ENCODE measurements at regions not wholly inside any gene's neighbourhood (a gene's known extent, or its start where the extent isn't known, plus 50 kb on each side); places are given as distances from the start of the nearest gene placed in this dataset.

DNA sequence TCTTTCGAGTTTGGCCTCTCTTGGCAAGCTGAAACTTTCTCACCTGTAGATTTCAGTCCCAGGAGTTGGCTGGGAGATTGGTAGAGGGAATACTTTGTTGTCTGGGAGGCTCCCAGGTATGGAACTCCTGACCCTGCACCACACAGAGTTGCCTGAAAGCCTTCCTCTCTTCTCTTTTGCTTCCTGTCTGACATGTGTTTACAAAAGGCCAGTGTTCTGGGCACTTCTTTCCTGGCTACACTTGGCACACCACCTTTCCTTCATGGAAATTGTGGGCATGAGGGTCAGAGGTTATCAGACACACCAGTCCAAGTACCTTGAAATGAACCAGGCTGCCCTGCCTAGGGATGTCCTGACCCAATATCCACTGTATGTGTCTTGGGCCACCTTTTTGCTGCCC, 123.7 kb downstream of the ABHD5 start:
- Histone ChIP-seq H3K4me1 (ENCODE audit: control insufficient read depth, insufficient read depth, low read length) (no peaks in the 10 kb centered on the region), H3K9me3 (ENCODE audit: control insufficient read depth, insufficient read depth, low read depth, low read length) (no peaks in the 10 kb centered on the region), H3K27ac (ENCODE audit: low read length) (no peak overlapping the region), H3K27me3 (ENCODE audit: control insufficient read depth, insufficient read depth, low read length) (no peaks in the 10 kb centered on the region), H3K36me3 (ENCODE audit: control insufficient read depth, insufficient read depth, low read length) (no peaks in the 10 kb centered on the region), H3K4me3 (ENCODE audit: low read depth in 2 of 2, low read length in 2 of 2) (no peak overlapping the region)
- ChIA-PET POLR2A (no interaction called here), CTCF (no interaction called here)
- intact Hi-C loops (cut with micrococcal nuclease; ENCODE audit: unreplicated experiment) (no loop called here), in situ Hi-C loops (cut with HindIII; ENCODE audit: low pct_unique_long_range_greater_than_20kb, low sequenced_read_pairs) (no loop called here)
- no TSS peak for BruUV-seq (replicated peaks)
- ATAC-seq (no peak), DNase-seq (ENCODE audit: low read depth, low spot score) (no peak)
- no peak for TF ChIP-seq POLR2AphosphoS5 (IDR thresholded peaks at IDR 0.05; ENCODE audit: low read depth, low read length)
- no peak for TF ChIP-seq TCF7L2 (IDR thresholded peaks at IDR 0.05; ENCODE audit: low read depth, low read length)
- TF ChIP-seq, protein P1, sequence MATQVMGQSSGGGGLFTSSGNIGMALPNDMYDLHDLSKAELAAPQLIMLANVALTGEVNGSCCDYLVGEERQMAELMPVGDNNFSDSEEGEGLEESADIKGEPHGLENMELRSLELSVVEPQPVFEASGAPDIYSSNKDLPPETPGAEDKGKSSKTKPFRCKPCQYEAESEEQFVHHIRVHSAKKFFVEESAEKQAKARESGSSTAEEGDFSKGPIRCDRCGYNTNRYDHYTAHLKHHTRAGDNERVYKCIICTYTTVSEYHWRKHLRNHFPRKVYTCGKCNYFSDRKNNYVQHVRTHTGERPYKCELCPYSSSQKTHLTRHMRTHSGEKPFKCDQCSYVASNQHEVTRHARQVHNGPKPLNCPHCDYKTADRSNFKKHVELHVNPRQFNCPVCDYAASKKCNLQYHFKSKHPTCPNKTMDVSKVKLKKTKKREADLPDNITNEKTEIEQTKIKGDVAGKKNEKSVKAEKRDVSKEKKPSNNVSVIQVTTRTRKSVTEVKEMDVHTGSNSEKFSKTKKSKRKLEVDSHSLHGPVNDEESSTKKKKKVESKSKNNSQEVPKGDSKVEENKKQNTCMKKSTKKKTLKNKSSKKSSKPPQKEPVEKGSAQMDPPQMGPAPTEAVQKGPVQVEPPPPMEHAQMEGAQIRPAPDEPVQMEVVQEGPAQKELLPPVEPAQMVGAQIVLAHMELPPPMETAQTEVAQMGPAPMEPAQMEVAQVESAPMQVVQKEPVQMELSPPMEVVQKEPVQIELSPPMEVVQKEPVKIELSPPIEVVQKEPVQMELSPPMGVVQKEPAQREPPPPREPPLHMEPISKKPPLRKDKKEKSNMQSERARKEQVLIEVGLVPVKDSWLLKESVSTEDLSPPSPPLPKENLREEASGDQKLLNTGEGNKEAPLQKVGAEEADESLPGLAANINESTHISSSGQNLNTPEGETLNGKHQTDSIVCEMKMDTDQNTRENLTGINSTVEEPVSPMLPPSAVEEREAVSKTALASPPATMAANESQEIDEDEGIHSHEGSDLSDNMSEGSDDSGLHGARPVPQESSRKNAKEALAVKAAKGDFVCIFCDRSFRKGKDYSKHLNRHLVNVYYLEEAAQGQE (IDR thresholded peaks at IDR 0.05; ENCODE audit: insufficient read depth in 1 of 2, low read depth in 2 of 2, low read length in 1 of 2) = no peak
- no peak for TF ChIP-seq SIN3A (IDR thresholded peaks at IDR 0.05; ENCODE audit: borderline replicate concordance, insufficient read depth, low read depth, low read length)
- TF ChIP-seq, protein P2, sequence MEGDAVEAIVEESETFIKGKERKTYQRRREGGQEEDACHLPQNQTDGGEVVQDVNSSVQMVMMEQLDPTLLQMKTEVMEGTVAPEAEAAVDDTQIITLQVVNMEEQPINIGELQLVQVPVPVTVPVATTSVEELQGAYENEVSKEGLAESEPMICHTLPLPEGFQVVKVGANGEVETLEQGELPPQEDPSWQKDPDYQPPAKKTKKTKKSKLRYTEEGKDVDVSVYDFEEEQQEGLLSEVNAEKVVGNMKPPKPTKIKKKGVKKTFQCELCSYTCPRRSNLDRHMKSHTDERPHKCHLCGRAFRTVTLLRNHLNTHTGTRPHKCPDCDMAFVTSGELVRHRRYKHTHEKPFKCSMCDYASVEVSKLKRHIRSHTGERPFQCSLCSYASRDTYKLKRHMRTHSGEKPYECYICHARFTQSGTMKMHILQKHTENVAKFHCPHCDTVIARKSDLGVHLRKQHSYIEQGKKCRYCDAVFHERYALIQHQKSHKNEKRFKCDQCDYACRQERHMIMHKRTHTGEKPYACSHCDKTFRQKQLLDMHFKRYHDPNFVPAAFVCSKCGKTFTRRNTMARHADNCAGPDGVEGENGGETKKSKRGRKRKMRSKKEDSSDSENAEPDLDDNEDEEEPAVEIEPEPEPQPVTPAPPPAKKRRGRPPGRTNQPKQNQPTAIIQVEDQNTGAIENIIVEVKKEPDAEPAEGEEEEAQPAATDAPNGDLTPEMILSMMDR (IDR thresholded peaks at IDR 0.05) = no peak

DNA sequence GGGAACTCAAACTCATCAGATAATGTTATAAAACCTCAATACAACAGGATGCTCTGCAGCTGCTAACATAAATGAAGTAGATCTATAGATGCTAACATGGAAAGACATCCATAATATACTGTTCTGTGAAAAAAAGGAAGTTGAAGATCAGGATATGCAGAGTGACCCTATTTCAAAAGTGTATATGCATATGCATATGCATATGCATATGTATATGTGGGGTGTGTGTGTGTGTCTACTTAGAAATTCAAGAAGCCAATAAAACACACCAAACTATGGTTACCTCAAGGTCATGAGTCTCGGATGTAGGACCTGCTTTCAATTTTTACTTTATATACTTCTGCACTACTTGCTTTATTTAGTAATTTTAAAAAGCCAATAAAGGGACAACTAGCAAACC, 125.6 kb downstream of the ABHD5 start:
- CTCF ChIA-PET = no interaction called here
- TF ChIP-seq SIN3A (IDR thresholded peaks at IDR 0.05; ENCODE audit: borderline replicate concordance, insufficient read depth, low read depth, low read length) (no peak), POLR2AphosphoS5 (IDR thresholded peaks at IDR 0.05; ENCODE audit: low read depth, low read length) (no peak)
- TF ChIP-seq, protein P2 (IDR thresholded peaks at IDR 0.05) = no peak
- TF ChIP-seq, protein P1 (IDR thresholded peaks at IDR 0.05; ENCODE audit: insufficient read depth in 1 of 2, low read depth in 2 of 2, low read length in 1 of 2) = no peak
- BruUV-seq (replicated peaks) = no TSS peak
- POLR2A ChIA-PET = no interaction called here
- Histone ChIP-seq H3K4me3 (ENCODE audit: low read depth in 2 of 2, low read length in 2 of 2) (no peak overlapping the region), H3K36me3 (ENCODE audit: control insufficient read depth, insufficient read depth, low read length) (no peaks in the 10 kb centered on the region), H3K9me3 (ENCODE audit: control insufficient read depth, insufficient read depth, low read depth, low read length) (no peaks in the 10 kb centered on the region), H3K4me1 (ENCODE audit: control insufficient read depth, insufficient read depth, low read length) (no peaks in the 10 kb centered on the region), H3K27ac (ENCODE audit: low read length) (no peak overlapping the region), H3K27me3 (ENCODE audit: control insufficient read depth, insufficient read depth, low read length) (no peaks in the 10 kb centered on the region)
- no peak for ATAC-seq
- intact Hi-C loops (cut with micrococcal nuclease; ENCODE audit: unreplicated experiment) (no loop called here), in situ Hi-C loops (cut with HindIII; ENCODE audit: low pct_unique_long_range_greater_than_20kb, low sequenced_read_pairs) (no loop called here)
- DNase-seq (ENCODE audit: low read depth, low spot score) = no peak

Data from Panc1 (cell line).